ENCODE measurements at regions not wholly inside any gene's neighbourhood (a gene's known extent, or its start where the extent isn't known, plus 50 kb on each side); places are given as distances from the start of the nearest gene placed in this dataset.

DNA sequence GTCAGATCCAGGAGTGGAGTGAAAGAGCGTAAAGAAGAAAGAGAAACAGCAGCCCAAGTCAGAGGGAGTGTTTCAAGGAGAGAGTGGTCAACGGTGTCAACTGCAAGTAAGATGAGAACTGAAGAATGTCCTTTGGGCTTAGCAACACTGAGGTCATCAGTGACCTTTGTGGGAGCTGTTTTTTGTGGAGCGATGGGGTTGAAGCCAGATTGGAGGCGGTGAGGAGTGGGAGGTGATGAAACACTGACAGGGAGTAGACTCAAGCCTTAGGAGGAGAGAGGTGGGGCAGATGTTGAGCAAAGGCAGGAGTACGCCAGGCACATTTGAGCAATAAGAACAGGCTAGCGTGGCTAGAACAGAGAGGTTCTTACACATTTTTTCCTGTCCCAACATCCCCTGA, 103.7 kb upstream of the GNAO1 start:
- no peak for DNase-seq

DNA sequence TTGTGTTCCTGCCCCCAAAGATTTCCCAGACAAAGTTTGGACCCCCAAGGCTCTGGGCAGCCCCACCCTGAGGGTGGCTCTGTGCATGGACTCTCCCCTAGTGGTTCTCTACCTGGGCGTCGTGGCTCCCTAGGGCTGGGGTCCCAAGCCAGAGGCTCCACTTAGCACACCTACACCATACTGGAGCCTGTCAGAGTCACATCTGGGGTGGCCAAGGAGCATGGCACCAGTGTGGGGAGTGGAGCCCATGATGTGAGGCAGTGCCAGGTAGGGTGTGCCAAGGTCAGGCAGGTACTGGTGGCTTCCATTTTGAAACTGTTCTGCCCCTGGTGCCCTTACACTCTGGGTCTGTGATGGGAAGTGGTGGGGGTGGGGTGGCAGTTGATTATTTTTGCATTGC, 109.9 kb upstream of the GNAO1 start:
- no peak for DNase-seq

DNA sequence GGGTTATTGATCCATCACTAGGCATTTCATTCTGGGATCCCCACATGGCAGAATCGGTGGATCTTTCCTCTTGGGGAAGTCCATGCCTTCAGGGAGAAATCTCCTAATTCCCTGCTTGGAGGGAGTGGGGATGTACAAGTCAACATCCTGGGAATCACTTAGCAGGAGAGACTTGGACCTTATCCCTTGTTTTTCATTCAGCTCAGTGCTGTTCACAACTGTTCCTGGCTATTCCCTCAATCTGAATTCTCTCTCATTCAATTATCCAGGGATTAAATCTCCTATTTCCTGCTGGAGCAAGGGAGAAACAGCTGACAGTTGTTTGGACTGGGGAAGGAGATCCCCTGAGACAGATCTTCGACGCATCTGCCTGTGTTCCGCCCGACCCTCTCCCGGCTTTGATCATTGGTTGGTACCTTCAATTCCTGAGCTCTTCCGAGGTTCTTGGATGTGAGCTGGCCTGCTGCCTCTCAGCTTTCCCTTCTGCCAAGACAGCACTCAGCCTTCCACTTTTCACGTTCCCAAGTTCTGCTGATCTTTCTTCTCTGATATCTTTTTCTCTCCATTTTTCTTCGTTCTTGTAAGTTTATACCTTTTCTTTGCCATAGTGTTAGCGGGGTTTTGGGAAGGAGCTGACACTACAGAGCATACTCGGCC, 115.4 kb upstream of the GNAO1 start:
- DNase-seq, result no peak

DNA sequence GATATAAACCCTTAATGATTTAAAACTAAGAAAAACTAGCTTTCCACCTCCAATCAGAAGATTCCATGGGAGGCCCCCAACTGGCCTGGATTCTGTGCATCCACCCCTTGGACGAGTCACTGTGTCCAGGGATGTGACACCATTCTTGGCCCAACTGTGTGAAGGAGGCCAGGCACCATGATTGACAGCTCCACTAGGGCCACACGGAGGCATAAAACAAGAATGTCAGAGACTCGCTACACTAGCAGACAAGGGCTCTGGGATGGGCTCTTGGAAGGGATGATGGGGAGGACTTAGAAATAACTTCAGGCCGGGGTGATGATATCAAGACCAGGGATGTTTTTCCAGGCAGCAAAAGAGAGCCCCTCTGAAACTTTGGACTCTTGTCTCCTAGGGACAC, 117.8 kb upstream of the GNAO1 start:
- no peak for DNase-seq

DNA sequence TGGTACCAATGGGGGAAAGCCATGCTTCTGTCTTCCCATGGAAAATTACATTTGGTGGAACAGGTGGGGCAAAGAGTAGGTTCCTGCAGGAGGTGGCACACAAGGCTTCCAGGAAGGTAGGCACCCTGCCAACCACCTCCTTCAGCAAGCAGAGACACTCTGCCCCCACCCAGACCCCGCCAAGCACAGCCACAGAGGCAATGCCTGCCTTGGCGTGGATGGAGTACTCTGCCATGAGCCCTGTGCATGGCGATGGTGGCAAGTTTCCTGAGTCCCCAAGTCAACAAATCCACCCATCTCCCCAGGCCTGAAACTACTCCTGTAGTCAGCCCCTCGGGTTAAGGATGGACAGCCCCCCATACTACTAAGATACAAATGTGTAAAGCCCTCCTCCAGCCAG, 119.2 kb upstream of the GNAO1 start:
- no peak for DNase-seq

DNA sequence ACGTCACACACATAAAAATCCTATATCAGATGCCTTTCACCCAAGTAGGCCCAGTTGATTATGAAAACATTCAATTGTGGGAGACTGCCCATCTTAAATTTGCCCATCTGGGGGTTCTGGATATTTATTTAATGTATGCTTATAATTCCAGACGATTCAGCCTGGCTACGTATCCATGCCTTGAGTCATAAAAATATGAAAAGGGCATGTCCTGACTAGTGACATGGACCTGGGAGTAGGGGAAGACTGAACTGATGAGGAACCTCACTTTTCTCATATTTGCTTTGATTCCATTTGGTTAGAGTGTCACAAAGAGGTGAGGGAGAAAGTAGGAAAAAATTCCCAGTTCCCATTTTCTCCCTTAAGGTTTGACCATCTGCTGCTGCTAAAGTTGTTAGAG, 122.5 kb upstream of the GNAO1 start:
- no peak for DNase-seq

DNA sequence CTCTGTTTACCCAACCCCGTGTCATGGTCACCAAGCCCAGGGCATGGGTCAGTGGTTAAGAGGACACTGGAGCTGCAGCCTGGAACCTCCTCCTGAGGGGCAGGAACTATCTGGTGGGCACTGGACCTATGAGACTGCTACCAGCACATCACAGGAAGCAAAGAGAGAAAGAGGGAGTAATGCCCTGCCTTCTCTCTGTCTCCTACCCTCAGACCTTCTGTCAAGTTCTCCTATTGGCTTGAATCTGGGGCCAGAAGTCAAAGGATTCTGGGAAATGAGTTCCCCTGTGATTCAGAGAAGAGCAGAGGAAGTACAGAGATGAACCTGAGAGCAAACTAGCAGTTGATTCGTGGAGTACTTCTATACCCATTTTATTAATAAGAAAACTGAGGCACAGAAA, 123.0 kb upstream of the GNAO1 start:
- no peak for DNase-seq

DNA sequence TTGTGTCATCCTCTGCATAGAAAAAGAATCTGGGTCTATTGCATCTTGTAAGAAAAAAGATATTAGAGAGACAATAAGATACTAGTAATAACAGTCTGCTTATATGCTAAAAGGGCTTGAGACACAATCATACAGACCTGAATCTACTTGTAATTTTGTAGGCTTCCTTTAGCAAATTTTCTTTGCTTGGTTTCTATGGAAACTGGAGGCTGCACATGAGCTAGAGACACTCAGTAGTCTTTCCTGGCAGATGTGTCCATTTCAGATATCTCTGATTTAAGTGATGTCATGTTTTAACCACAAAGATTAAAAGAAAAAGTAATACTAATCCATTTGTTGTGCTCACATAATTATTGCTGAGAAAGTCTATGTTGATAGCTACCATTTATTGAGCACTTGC, 123.9 kb upstream of the GNAO1 start:
- no peak for DNase-seq

DNA sequence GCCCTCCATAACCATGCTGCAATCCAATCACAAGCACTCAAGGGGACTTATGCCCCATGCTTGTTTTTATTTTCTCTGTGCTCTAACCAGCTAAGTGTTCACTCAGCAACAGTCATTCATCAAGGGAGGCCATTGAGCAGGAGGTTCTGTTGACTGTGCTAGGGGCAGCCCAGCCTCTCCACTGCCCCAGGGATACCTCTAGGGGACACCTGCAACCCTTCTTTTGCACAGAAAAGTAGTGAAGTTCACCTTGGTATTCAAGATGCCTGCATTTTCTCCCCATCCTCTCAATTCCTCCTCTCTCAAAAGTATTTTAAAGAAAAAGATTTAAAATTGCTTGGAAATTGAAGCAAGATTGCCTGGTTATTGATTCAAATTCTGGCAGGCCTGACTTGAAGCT, 124.7 kb upstream of the GNAO1 start:
- DNase-seq, result no peak

DNA sequence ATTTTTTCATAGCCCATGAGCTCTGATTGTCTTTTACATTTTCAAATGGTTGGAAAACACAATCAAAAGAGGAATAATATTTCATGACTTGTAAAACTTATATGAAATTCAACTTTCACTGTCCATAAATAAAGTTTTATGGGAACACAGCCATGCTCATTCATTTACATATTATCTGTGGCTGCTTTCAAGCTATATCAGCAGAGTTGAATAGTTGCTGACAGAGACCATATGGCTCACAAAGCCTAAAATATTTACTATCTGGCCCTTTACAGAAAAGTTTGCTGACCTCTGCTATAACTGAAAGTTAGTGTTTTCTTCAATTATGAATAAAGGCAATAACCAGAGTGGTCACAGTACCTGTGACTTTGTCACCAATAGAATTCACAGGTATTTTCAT, 128.2 kb upstream of the GNAO1 start:
- no peak for DNase-seq

DNA sequence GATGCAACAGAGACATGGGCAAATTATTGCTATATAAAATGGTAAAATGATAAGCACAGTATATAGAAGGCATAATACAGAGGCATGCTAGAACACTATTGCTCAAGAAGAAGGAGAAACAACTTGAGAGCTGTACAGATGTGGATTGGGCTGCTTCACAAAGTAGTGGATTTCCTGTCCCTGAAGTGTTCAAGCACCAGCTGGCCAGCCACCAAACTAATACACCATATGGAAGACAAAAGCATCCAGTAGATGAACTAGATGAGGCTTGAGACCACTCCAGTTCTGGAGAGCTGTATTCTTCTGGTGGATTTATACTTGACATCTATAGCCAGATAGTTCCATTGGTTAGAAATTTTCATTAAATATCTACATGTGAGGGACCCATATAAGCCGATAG, 134.1 kb upstream of the GNAO1 start:
- no peak for DNase-seq

DNA sequence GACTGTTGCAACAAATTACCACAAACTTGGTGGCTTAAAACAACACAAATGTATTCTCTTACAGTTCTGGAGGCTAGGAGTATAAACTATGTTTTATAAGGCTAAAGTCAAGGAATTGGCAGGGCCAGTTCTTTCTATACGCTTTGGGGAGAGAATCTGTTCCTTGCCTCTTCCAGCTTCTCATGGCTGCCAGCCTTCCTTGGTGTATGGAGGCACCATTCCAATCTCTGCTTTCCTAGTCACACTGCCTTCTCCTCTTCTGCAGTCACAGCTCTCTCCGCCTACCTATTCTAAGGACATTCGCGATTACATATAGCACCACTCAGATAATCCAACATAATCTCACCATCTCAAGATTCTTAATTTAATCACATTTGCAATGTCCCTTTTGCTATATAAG, 140.4 kb upstream of the GNAO1 start:
- DNase-seq, result no peak

DNA sequence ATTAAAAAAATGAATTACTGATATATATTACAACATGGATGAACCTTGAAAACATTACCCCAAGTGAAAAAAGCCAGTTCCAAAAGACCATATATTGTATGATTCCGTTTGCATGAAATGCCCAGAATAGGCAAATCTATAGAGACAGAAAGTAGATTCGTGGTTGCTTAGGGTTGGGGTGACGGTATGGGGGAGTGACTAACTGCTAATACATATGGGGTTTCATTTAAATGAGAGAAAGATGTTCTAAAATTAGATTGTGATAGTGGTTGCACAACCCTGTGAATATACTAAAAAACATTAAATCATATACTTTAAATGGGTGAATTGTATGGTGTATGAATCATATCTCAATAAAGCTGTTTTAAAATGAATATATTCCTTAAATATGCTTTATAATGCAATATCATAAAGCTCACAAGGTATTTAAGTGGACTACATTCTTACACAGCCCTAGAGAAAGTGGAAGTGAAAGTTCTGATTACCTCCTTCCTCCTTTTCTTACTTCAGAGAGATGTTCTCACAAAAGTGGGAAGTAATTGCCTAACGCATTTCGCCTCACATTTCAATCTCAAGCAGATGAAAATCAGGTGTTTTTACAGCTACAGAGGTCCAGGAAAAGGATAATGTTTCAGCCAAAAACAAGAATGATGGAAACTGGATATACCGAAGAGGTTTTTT, 142.7 kb upstream of the GNAO1 start:
- DNase-seq, result no peak

DNA sequence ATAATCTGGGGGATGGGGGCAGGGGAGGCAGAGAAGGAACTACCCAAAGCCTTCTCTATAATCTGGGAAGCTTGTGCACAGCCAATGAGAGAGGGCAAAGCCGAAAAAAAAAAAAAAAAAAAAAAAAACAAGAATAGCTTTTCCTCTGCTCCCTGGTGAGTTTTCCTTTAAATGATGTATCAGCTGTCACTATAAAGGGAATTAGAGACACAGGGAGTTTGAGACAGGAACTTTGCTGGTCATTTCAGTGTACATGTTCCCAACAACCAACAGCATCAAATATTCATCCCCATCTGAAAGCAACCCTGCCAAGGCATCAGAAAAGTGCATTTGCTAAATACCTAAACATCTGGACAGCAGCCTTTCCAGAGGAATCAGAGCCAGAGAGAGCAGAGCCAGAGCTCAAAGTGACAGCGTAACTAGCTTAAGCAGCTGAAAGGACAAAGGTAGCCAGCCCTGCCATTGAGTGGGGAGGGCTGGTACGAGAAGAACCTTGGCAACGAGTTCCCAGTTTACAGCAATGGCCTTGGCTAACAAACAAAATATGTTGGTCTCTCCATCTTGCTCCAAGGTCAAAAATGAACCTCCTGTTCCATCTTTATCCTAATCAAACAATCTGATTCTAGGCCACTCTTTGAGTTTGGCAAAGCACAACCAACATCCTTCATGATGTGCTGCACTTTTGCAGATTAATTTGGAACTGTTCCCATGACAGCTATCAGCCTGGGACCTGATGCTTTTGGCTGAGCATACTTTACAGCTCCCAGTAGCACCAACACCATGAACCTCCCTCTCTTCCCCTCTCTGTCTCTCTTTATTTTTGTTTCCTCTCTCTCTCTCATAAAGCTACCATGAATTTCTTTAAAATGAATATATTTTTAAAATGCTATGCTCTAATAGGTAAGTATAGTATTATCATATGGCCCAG, 143.7 kb upstream of the GNAO1 start:
- DNase-seq, result no peak

DNA sequence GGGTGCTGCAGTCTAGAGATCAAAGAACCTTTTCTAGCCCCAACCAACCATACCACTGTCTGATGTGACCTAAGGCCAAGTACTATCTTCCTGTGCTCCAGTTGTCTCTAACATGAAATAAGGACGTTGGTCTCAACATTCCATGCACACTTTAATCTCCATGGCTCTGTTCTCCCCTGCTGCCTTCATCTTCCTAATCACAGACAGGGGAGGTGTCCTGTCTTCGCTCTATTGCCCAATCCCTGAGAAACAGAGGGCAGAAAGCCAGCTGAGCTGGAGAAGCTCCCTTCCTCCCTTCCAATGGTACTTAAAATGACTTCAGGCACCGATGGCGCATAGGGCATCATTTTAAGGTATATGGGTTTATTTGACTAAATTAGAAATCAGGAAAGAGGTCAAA, 148.9 kb upstream of the GNAO1 start:
- no peak for DNase-seq

DNA sequence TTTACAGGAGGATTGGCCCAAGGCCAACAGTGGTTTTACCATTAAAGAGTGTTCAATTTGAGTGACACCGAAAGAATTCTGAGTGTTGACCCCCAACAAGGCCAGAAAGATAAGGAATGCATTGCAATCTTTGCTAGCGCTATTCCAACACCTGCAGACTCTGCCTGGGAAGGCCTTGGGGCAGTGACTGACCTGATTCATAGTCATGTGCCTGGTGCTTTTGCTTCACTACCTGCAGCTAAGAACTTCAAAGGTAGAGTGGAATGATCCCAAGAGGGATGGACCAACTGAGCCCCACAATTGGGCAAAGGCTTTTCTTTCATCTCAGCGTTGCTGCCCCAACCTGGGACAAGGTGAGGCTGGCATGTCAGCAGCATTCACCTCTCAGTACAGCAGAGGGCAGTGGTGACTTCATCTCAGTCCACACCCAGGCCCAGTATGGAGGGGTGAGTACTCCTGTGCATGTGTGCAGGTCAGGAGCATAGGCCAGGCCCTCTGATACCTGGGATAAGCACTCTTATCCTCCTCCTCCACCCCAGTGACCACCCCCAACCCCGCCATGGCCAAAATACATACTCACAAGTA, 149.6 kb upstream of the GNAO1 start:
- peak; percentile 0 to 6 for DNase-seq

DNA sequence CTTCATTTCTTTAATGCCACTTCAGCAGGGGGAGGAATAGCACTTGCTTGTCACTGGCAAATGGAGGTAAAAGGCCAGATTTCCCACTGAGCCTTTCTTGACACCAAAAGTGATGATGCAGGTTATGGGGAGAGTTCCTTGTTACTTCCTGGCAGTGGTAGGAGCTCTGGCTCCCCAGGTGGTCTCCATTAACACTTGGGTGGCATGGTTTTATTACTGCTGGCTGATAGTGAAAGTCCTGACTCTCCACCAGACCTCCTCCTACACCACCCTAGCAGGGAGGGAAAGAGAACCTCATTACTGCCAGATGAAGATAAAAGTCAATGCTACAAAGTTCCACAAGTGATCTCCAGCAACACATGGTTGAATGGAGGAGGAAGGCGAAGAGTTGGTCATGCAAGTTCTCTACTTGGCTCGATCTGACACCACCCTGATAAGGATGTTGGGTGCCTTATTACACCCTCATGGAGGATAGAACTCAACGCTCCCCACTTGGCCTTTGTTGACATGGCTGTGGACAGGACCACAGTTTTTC, 152.7 kb upstream of the GNAO1 start:
- DNase-seq, result no peak

DNA sequence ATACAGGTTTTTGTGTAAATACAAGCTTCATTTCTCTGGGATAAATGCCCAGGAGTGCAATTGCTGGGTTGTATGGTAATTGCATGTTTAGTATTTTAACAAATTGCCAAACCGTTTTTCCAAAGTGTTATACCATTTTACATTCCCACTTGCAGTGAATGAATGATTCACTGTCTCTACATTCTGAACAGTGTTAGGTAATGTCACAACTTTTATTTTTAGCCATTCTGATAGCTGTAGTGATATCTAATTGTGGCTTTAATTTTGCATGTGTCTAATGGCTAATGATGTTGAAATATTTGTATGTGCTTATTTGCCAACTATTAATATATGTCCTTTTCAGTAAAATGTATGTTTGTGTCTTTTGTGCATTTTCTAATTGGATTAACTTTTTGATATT, 156.9 kb upstream of the CES5A start:
- no peak for DNase-seq

DNA sequence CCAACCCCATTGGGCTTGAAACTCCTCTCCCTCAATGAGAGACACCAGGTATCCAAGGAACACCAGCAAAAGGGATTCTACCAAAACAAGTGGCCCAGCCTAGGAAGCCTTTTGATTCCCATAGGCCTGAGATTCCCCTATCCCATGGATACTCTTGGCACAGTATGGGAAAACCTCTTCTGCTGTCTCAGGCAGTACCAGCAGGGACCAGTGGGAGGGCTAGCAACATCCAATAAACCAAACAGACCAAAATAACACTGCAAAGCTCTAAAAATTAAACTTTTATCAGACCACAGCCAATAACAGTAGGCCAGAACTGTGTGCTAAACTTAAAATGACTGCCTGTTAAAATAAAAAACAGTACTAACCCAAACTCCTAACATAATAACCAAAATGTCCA, 153.9 kb upstream of the CES5A start:
- no peak for DNase-seq

DNA sequence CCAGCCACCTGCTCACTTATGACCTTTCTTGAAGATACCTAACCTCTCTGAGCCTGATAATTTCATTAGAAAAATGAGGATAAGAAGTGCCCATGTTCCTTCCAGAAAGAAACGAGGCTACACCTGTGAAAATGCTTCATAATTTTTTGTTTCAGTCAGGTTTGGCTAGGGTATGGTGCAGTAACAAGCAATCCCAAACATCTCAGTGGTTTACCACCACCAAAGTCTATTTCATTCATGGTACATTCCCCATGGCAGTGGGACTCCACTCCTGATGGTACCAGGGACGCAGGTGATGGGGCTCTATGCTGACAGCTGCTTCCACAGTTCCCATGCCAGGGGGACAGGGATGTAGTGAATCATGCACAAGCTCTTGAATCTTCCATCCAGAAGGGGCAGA, 147.6 kb upstream of the CES5A start:
- DNase-seq, result no peak

DNA sequence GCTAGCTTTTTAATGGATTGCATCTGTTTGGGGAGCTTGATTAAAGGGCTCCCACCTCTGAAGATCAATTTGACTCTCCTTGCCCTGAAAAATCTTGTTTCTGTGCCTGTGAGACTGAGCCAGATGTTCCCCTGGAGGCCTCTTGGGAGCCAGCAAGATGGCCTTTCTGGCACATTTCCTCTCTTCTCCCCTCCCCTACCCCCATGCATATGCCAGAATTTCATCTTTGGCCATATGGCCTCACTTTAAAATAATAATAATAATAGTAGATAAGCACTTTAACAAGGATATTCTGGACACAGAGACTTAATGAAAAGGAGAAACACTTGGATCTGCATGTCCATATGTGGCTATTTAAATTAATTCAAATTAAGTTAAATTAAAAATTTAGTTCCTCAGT, 144.1 kb upstream of the CES5A start:
- no peak for DNase-seq

DNA sequence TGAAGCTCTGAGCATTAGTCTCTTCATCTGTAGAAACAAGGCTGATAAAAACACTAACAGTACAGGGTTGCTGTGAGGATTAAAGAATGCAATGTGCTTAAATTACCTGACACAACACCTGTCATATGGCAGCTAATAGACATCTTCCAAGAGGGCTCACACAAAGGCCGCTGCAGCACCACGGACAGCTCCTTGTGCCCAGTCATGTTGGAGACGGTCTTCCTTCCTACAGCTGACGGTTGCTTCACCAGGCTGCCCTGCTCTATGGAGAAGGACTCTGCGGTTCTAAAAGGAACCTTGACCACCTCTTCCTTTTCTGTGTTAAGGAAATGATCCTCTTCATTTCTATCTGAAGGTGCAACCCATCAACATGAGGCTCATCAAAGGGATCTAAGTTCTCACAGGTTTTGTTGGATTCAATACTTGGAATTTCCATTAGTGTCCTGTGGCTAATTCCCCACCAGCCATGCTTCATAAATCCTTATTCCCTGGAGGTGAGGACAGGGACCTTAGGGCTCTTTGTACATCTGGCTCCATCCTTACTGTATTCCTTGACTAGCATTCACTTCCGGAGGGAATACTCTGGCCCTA, 138.9 kb upstream of the CES5A start:
- DNase-seq, result peak in 1 of 2 experiments; percentile 17

DNA sequence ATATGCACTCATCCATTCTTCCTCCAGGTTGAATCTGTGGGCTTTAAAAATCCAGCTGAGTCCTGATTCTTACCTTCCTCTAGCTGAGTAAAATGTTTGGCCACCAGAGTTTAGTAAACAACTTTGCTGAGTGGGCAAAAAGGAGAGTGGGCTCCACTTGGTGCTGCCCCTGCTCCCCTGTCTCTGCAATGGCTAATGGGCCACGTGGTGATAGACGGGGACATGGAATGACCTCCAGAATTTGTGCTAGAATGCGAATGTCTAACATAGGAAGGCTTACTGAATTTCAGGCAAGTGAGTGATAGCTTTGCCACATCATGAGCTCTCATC, 137.3 kb upstream of the CES5A start:
- no peak for DNase-seq
